ENCODE measurements at regions not wholly inside any gene's neighbourhood (a gene's known extent, or its start where the extent isn't known, plus 50 kb on each side); places are given as distances from the start of the nearest gene placed in this dataset.

GRCh38 chr14:86521843-86522242 is 991.9 kb downstream of the FLRT2 start:
- intact Hi-C loops (cut with micrococcal nuclease): no loop called here
- H3K4me1 Mint-ChIP-seq (ENCODE audit: low read depth): no peaks in the 10 kb centered on the region
- DNase-seq: no peak
- no peaks in the 10 kb centered on the region for H3K27me3 Mint-ChIP-seq
- H3K36me3 Mint-ChIP-seq: no peaks in the 10 kb centered on the region
- no peak overlapping the region for H3K4me3 Mint-ChIP-seq
- ChIA-PET CTCF (no interaction called here), POLR2A (no interaction called here)
- no peak overlapping the region for H3K27ac Mint-ChIP-seq
- H3K9me3 Mint-ChIP-seq: peaks cover 13% of the 10 kb centered on the region

GRCh38 chr14:86521031-86521730 is 991.2 kb downstream of the FLRT2 start:
- Mint-ChIP-seq H3K36me3 (no peaks in the 10 kb centered on the region), H3K27me3 (no peaks in the 10 kb centered on the region), H3K4me3 (no peak overlapping the region), H3K27ac (no peak overlapping the region), H3K9me3 (peaks cover 11% of the 10 kb centered on the region), H3K4me1 (ENCODE audit: low read depth) (no peaks in the 10 kb centered on the region)
- CTCF ChIA-PET: no interaction called here
- POLR2A ChIA-PET: no interaction called here
- DNase-seq: no peak
- intact Hi-C loops (cut with micrococcal nuclease): no loop called here

DNA sequence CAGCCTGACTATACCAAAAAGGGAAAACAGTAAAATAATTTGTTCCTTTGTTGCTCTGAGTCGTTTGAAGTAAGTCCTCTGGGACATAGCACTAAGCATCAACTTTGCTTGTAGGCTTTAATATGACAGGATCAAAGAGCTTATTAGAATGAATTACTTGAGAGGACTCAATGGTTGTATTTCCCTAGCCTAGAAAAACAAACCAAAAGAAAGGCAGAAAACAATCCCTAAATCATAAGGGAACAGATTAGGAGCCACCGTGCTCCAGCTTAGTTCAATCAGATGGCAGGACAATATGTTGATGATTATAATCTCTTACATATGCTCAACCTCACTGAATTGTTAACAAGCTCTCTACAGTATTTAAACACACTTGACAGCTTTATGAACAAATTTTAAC is 988.4 kb downstream of the FLRT2 start:
- Mint-ChIP-seq H3K36me3 (no peaks in the 10 kb centered on the region), H3K9me3 (peaks cover 13% of the 10 kb centered on the region), H3K27ac (no peak overlapping the region), H3K4me1 (ENCODE audit: low read depth) (no peaks in the 10 kb centered on the region), H3K27me3 (no peaks in the 10 kb centered on the region), H3K4me3 (no peak overlapping the region)
- ChIA-PET POLR2A (no interaction called here), CTCF (no interaction called here)
- intact Hi-C loops (cut with micrococcal nuclease): no loop called here
- no peak for DNase-seq

GRCh38 chr14:86515195-86515594 is 985.3 kb downstream of the FLRT2 start:
- no peaks in the 10 kb centered on the region for H3K4me1 Mint-ChIP-seq (ENCODE audit: low read depth)
- ChIA-PET POLR2A (no interaction called here), CTCF (no interaction called here)
- no peak overlapping the region for H3K27ac Mint-ChIP-seq
- no peak overlapping the region for H3K4me3 Mint-ChIP-seq
- H3K9me3 Mint-ChIP-seq: peaks cover 16% of the 10 kb centered on the region
- intact Hi-C loops (cut with micrococcal nuclease): no loop called here
- no peak for DNase-seq
- no peaks in the 10 kb centered on the region for H3K27me3 Mint-ChIP-seq
- H3K36me3 Mint-ChIP-seq: no peaks in the 10 kb centered on the region

GRCh38 chr14:86513564-86513963 is 983.6 kb downstream of the FLRT2 start:
- no peak overlapping the region for H3K27ac Mint-ChIP-seq
- H3K27me3 Mint-ChIP-seq: no peaks in the 10 kb centered on the region
- H3K9me3 Mint-ChIP-seq: peaks cover 8% of the 10 kb centered on the region
- no peaks in the 10 kb centered on the region for H3K36me3 Mint-ChIP-seq
- CTCF ChIA-PET: no interaction called here
- intact Hi-C loops (cut with micrococcal nuclease): no loop called here
- no peaks in the 10 kb centered on the region for H3K4me1 Mint-ChIP-seq (ENCODE audit: low read depth)
- DNase-seq: no peak
- POLR2A ChIA-PET: no interaction called here
- H3K4me3 Mint-ChIP-seq: no peak overlapping the region

DNA sequence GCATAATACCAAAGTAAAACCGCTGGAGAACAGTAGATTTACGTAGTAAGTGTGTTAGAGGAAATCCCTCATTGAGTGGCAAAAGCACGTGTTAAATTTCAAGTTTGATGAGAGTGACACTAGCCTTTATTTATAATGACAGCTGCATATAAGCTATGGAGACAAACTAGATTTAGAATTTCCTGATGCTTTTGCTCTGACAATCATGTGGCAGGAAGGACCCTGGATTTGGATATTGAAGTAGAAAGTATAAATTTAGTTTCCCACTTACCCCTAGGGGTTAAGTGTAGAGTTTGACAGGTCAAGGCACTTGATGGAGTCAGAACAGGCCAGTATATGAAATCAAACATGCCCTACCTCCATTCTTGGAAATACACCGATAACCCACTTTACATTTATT is 983.1 kb downstream of the FLRT2 start:
- CTCF ChIA-PET: no interaction called here
- intact Hi-C loops (cut with micrococcal nuclease): no loop called here
- POLR2A ChIA-PET: no interaction called here

DNA sequence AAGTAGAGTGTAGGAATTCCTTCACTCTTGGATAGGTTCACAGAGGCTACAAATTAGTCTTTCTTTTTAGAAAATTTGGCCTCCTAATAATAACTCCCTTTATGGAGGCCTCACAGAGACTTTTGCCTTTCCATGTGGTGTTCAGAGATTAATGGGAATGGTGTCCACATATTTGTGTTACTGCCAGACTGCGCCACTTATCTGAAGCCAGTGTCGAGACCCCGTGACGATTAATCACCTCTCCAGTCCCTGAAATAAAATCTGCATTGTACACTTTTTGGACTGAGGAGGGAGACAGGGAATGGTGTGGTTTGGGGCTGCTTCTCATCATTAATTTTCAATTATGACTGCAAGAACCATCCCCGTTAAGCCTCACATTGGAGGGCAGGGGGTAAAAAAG is 980.5 kb downstream of the FLRT2 start:
- no peak for DNase-seq
- Mint-ChIP-seq H3K4me3 (no peak overlapping the region), H3K9me3 (peaks cover 12% of the 10 kb centered on the region), H3K36me3 (no peaks in the 10 kb centered on the region), H3K4me1 (ENCODE audit: low read depth) (no peaks in the 10 kb centered on the region), H3K27me3 (no peaks in the 10 kb centered on the region), H3K27ac (no peak overlapping the region)
- ChIA-PET POLR2A (no interaction called here), CTCF (no interaction called here)
- intact Hi-C loops (cut with micrococcal nuclease): no loop called here

More for the DNA sequence above, 983.1 kb downstream of the FLRT2 start:
- Mint-ChIP-seq H3K27ac (no peak overlapping the region), H3K4me1 (ENCODE audit: low read depth) (no peaks in the 10 kb centered on the region), H3K9me3 (peaks cover 8% of the 10 kb centered on the region), H3K36me3 (no peaks in the 10 kb centered on the region), H3K27me3 (no peaks in the 10 kb centered on the region), H3K4me3 (no peak overlapping the region)
- no peak for DNase-seq

DNA sequence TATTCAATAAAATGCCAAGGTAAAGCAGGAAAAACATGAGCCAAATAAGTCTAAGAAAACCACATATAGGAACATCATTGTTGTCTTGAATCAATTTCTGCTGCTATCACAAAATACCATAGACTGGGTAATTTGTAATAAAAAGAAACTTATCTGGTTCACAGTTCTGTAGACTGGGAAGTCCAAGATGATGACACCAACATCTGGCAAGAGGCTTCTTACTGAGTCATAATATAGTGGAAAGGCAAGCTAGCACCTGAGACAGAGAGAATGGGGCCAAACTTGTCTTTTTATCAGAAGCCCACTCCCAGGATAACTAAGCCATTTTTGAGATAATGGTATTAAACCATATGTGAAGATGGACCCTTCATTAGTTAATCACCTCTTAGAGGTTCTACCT is 975.9 kb downstream of the FLRT2 start:
- no peaks in the 10 kb centered on the region for H3K36me3 Mint-ChIP-seq
- ChIA-PET POLR2A (no interaction called here), CTCF (no interaction called here)
- H3K27me3 Mint-ChIP-seq: no peaks in the 10 kb centered on the region
- no peak overlapping the region for H3K4me3 Mint-ChIP-seq
- DNase-seq: no peak
- no peaks in the 10 kb centered on the region for H3K4me1 Mint-ChIP-seq (ENCODE audit: low read depth)
- H3K27ac Mint-ChIP-seq: no peak overlapping the region
- intact Hi-C loops (cut with micrococcal nuclease): no loop called here
- H3K9me3 Mint-ChIP-seq: peaks cover 9% of the 10 kb centered on the region

DNA sequence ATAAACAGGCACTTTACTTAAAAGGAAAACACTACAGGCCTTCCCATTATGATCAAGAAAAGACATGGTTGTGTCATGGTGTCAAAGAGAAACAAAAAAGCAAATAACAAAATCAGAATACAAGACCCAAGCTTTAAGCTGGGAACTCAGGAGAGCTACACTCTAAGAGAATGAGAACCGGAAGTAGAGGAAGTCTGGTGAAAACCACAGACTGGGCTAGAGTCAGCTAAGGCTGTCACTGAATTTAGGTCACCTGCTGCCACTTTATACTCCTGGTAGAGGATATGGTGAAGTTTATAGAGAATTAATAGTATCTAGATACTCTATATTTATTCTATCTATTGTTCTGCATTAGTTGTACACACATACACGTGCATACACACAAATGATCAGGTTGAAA is 971.7 kb downstream of the FLRT2 start:
- Mint-ChIP-seq H3K27ac (no peak overlapping the region), H3K9me3 (peaks cover 9% of the 10 kb centered on the region), H3K4me1 (ENCODE audit: low read depth) (no peaks in the 10 kb centered on the region), H3K4me3 (no peak overlapping the region), H3K27me3 (no peaks in the 10 kb centered on the region), H3K36me3 (no peaks in the 10 kb centered on the region)
- no peak for DNase-seq
- POLR2A ChIA-PET: no interaction called here
- intact Hi-C loops (cut with micrococcal nuclease): no loop called here
- CTCF ChIA-PET: no interaction called here

GRCh38 chr14:86491743-86492142 is 961.8 kb downstream of the FLRT2 start:
- H3K4me3 Mint-ChIP-seq: no peak overlapping the region
- no peaks in the 10 kb centered on the region for H3K36me3 Mint-ChIP-seq
- intact Hi-C loops (cut with micrococcal nuclease): no loop called here
- no peaks in the 10 kb centered on the region for H3K27me3 Mint-ChIP-seq
- ChIA-PET CTCF (no interaction called here), POLR2A (no interaction called here)
- peaks cover 4% of the 10 kb centered on the region for H3K9me3 Mint-ChIP-seq
- no peak overlapping the region for H3K27ac Mint-ChIP-seq
- no peaks in the 10 kb centered on the region for H3K4me1 Mint-ChIP-seq (ENCODE audit: low read depth)
- DNase-seq: no peak

- no peak for DNase-seq
- Mint-ChIP-seq H3K36me3 (no peaks in the 10 kb centered on the region), H3K4me3 (no peak overlapping the region), H3K27me3 (no peaks in the 10 kb centered on the region), H3K4me1 (ENCODE audit: low read depth) (no peaks in the 10 kb centered on the region), H3K27ac (no peak overlapping the region), H3K9me3 (peaks cover 4% of the 10 kb centered on the region)
- POLR2A ChIA-PET: no interaction called here
- intact Hi-C loops (cut with micrococcal nuclease): no loop called here
- CTCF ChIA-PET: no interaction called here
Measured at GRCh38 chr14:86481104-86481503, 951.2 kb downstream of the FLRT2 start.

DNA sequence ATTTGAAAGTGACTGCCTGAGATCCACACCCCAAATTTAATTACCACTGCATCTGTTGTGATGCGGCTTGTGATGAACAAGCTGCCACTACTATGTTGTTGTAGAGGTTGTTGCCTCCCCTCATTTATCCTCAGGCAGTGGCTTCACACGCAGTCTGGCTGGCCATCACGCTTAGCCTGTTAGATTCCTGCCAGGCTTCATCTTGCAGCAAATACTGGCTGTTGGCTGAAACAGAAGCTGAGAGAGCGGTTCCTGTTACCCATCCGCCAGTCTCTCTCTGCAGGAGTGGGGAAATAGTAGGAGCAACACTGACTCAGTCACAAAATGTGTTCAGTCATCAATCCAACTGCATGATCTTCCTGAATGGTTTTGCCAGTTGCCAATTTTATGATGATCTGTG is 934.4 kb downstream of the FLRT2 start:
- Mint-ChIP-seq H3K4me1 (ENCODE audit: low read depth) (no peaks in the 10 kb centered on the region), H3K27me3 (no peaks in the 10 kb centered on the region), H3K9me3 (no peaks in the 10 kb centered on the region), H3K36me3 (no peaks in the 10 kb centered on the region), H3K4me3 (no peak overlapping the region), H3K27ac (no peak overlapping the region)
- CTCF ChIA-PET: no interaction called here
- intact Hi-C loops (cut with micrococcal nuclease): no loop called here
- POLR2A ChIA-PET: no interaction called here
- no peak for DNase-seq

DNA sequence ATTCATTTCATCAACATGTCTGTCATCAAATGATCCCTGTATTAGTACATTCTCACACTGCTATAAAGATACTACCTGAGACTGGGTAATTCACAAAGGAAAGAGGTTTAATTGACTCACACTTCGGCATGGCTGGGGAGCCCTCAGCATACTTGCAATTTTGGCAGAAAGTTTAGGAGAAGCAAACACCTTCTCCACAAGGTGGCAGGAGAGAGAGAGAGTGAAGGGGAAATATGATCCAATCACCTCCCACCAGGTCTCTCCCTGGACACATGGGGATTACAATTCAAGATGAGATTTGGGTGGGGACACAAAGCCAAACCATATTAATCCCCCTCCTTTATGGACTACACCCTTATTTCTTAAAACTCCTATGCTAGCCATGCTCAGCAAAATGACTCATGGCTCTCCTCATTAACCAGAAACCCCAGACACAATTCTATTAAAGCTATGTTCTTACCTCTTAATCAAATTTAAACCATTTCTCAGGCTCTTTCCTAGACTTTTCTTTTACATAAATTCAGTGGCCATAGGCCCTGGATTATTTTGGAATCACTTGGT is 932.3 kb downstream of the FLRT2 start:
- CTCF ChIA-PET: no interaction called here
- POLR2A ChIA-PET: no interaction called here
- Mint-ChIP-seq H3K4me1 (ENCODE audit: low read depth) (no peaks in the 10 kb centered on the region), H3K27me3 (no peaks in the 10 kb centered on the region), H3K27ac (no peak overlapping the region), H3K36me3 (no peaks in the 10 kb centered on the region), H3K9me3 (no peaks in the 10 kb centered on the region), H3K4me3 (no peak overlapping the region)
- intact Hi-C loops (cut with micrococcal nuclease): no loop called here
- DNase-seq: no peak
